GM12878 (cell line): ENCODE measurements at regions not wholly inside any gene's neighbourhood (a gene's known extent, or its start where the extent isn't known, plus 50 kb on each side); places are given as distances from the start of the nearest gene placed in this dataset.

ENCODE experiments used
- CTCF ChIP-seq, 3 experiments: IDR thresholded peaks in 2 of 3; conservative IDR thresholded peaks in 1 of 3; 2 replicates each; pipeline ENCODE4 v1.5.1; 2011; ENCODE audit warnings: low read depth in 3 of 3, low read length in 3 of 3, mild to moderate bottlenecking in 3 of 3, control low read depth in 2 of 3, moderate library complexity in 2 of 3, inconsistent platforms in 1 of 3, mixed read lengths in 1 of 3; ENCODE audit not compliant: control insufficient read depth in 2 of 3, insufficient read depth in 1 of 3; ENCODE audit errors: extremely low read depth in 1 of 3
- EZH2 ChIP-seq: IDR thresholded peaks from 2 replicates; pipeline ENCODE4 v1.6.1; 2012; ENCODE audit warnings: low read depth, mild to moderate bottlenecking, control low read depth, inconsistent platforms, low read length, borderline replicate concordance; ENCODE audit not compliant: control insufficient read depth
- NR2C2 ChIP-seq: IDR thresholded peaks from 2 replicates; pipeline ENCODE4 v1.6.1; 2011; ENCODE audit warnings: borderline replicate concordance, low read depth; ENCODE audit not compliant: control insufficient read depth, insufficient read length
- POLR2AphosphoS5 ChIP-seq: IDR thresholded peaks from 2 replicates; pipeline ENCODE4 v1.6.1; 2011; ENCODE audit warnings: mild to moderate bottlenecking, low read length, inconsistent platforms

GRCh38 chr9:86671018-86671417, 276.3 kb downstream of the GAS1 start:
- TF ChIP-seq NR2C2 (no peak), CTCF (IDR thresholded peaks at IDR 0.05 in 2 of 3, conservative IDR thresholded peaks at IDR 0.05 in 1 of 3; ENCODE audit: control insufficient read depth in 2 of 3, extremely low read depth in 1 of 3, insufficient read depth in 1 of 3, low read depth in 3 of 3, low read length in 3 of 3) (no peak), EZH2 (no peak), POLR2AphosphoS5 (no peak)
